Sigmoid colon (tissue), 6 donors: ENCODE measurements at regions not wholly inside any gene's neighbourhood (a gene's known extent, or its start where the extent isn't known, plus 50 kb on each side); places are given as distances from the start of the nearest gene placed in this dataset.

ENCODE experiments used
- DNase-seq: peaks from one replicate; pipeline ENCODE4 v3.0.0-alpha.2; 2019
- H3K27ac ChIP-seq, 4 donors: fragments of 200-600 bp; sonication (generic); one replicate each; pipeline ENCODE4 v1.5.1; 2016 to 2019; ENCODE audit warnings: mild to moderate bottlenecking in 1 of 4
- H3K27me3 ChIP-seq, 3 donors: fragments of 200-600 bp; sonication (generic); one replicate each; pipeline ENCODE4 v1.5.1; 2019; ENCODE audit warnings: mild to moderate bottlenecking in 1 of 3
- H3K36me3 ChIP-seq, 4 donors: fragments of 200-600 bp; sonication (generic); one replicate each; pipeline ENCODE4 v1.5.1; 2016 to 2019
- H3K4me1 ChIP-seq, 4 donors: fragments of 200-600 bp; sonication (generic); one replicate each; pipeline ENCODE4 v1.5.1; 2017 to 2019
- H3K4me3 ChIP-seq, 4 donors: fragments of 200-600 bp; sonication (generic); one replicate each; pipeline ENCODE4 v1.5.1; 2017 to 2019; ENCODE audit warnings: mild to moderate bottlenecking in 2 of 4, moderate library complexity in 1 of 4
- H3K9me3 ChIP-seq, 4 donors: fragments of 200-600 bp in 3 of 4; sonication (generic) in 3 of 4; one replicate each; pipeline versions ENCODE4 v1.5.1 to v1.6.1; 2013 to 2019
- EP300 ChIP-seq, 4 donors: sonication (generic); formaldehyde crosslinking; IDR thresholded peaks; one replicate each; pipeline ENCODE4 v1.6.1; 2017; ENCODE audit warnings: antibody characterized with exemption in 4 of 4
- POLR2A ChIP-seq, 2 donors: fragments of 450-650 bp; IDR thresholded peaks; one replicate each; pipeline ENCODE4 v1.6.1; 2016; ENCODE audit warnings: antibody characterized with exemption in 2 of 2, mild to moderate bottlenecking in 2 of 2, moderate library complexity in 2 of 2
- POLR2AphosphoS5 ChIP-seq, 4 donors: sonication (generic); formaldehyde crosslinking; IDR thresholded peaks; one replicate each; pipeline ENCODE4 v1.6.1; 2017; ENCODE audit warnings: antibody characterized with exemption in 4 of 4
- WGBS, 2 donors: extraction: QIAGEN DNeasy Blood & Tissue Kit; methylation state at CpG; one replicate each; pipeline ENCODE4 v1.1.7; 2013; 5-methylcytosine and 5-hydroxymethylcytosine counted together
- intact Hi-C: fragments of 100-400 bp; cut with DNase I; formaldehyde crosslinking; loops from one replicate; pipeline ENCODE4 v1.15.1; 2023
- TF ChIP-seq, protein P1 (sequence below), 4 experiments: fragments of 450-650 bp in 3 of 4; fragments of 200-600 bp in 1 of 4; IDR thresholded peaks; one replicate each; pipeline ENCODE4 v1.5.1; 2016 to 2019; ENCODE audit warnings: antibody characterized with exemption in 4 of 4, mild to moderate bottlenecking in 3 of 4, moderate library complexity in 2 of 4
- donor health status: healthy with polysubstance abuse.
- donor health status: healthy.

DNA sequence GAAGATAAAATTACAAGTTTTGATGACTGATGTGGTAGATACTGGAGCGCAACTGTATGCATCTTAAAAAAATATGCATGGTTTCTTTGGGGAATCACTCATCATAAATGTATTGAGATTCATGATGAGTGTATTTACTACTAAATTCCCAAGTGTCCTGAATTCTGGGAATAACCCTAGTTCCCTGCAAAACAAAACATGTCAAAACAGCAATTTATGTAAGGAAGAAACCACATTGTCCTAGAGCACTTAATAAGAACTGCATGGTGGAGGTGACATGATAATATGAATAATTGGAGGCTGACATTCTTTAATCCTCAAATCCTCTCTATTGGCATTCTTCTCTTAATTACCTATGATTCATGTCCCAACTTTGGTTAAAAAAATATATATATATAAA, 1804.7 kb downstream of the STIM2 start:
- TF ChIP-seq POLR2A (IDR thresholded peaks at IDR 0.05) (no peak), POLR2AphosphoS5 (IDR thresholded peaks at IDR 0.05) (no peak), EP300 (IDR thresholded peaks at IDR 0.05) (no peak)
- TF ChIP-seq, protein P1, sequence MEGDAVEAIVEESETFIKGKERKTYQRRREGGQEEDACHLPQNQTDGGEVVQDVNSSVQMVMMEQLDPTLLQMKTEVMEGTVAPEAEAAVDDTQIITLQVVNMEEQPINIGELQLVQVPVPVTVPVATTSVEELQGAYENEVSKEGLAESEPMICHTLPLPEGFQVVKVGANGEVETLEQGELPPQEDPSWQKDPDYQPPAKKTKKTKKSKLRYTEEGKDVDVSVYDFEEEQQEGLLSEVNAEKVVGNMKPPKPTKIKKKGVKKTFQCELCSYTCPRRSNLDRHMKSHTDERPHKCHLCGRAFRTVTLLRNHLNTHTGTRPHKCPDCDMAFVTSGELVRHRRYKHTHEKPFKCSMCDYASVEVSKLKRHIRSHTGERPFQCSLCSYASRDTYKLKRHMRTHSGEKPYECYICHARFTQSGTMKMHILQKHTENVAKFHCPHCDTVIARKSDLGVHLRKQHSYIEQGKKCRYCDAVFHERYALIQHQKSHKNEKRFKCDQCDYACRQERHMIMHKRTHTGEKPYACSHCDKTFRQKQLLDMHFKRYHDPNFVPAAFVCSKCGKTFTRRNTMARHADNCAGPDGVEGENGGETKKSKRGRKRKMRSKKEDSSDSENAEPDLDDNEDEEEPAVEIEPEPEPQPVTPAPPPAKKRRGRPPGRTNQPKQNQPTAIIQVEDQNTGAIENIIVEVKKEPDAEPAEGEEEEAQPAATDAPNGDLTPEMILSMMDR (IDR thresholded peaks at IDR 0.05), result no peak
- no peaks in the 10 kb centered on the region for H3K27me3 ChIP-seq
- H3K36me3 ChIP-seq, result no peaks in the 10 kb centered on the region
- DNase-seq, result no peak
- H3K9me3 ChIP-seq, result no peaks in the 10 kb centered on the region
- no peak overlapping the region for H3K27ac ChIP-seq
- 41 to 95% methylated on average over 1 of the region's 1 CpG for WGBS, 2 donors
- intact Hi-C loops, result no loop called here
- no peaks in the 10 kb centered on the region for H3K4me1 ChIP-seq
- H3K4me3 ChIP-seq, result no peak overlapping the region

- no peak for DNase-seq
- Histone ChIP-seq H3K4me1 (no peaks in the 10 kb centered on the region), H3K9me3 (no peaks in the 10 kb centered on the region), H3K27me3 (no peaks in the 10 kb centered on the region), H3K27ac (no peak overlapping the region), H3K4me3 (no peak overlapping the region), H3K36me3 (no peaks in the 10 kb centered on the region)
- intact Hi-C loops, result no loop called here
- TF ChIP-seq POLR2A (IDR thresholded peaks at IDR 0.05), result no peak
- no peak for TF ChIP-seq EP300 (IDR thresholded peaks at IDR 0.05)
- no peak for TF ChIP-seq POLR2AphosphoS5 (IDR thresholded peaks at IDR 0.05)
- TF ChIP-seq, protein P1 (IDR thresholded peaks at IDR 0.05), result no peak
Measured at GRCh38 chr4:28675582-28675981, 1814.9 kb downstream of the STIM2 start.

- intact Hi-C loops, result no loop called here
- Histone ChIP-seq H3K36me3 (no peaks in the 10 kb centered on the region), H3K27me3 (no peaks in the 10 kb centered on the region), H3K9me3 (no peaks in the 10 kb centered on the region), H3K27ac (no peak overlapping the region), H3K4me3 (no peak overlapping the region), H3K4me1 (no peaks in the 10 kb centered on the region)
- DNase-seq, result no peak
- TF ChIP-seq POLR2AphosphoS5 (IDR thresholded peaks at IDR 0.05), result no peak
- TF ChIP-seq, protein P1 (IDR thresholded peaks at IDR 0.05), result no peak
- TF ChIP-seq EP300 (IDR thresholded peaks at IDR 0.05), result no peak
- no peak for TF ChIP-seq POLR2A (IDR thresholded peaks at IDR 0.05)
Measured at GRCh38 chr4:28677808-28678207, 1817.2 kb downstream of the STIM2 start.

DNA sequence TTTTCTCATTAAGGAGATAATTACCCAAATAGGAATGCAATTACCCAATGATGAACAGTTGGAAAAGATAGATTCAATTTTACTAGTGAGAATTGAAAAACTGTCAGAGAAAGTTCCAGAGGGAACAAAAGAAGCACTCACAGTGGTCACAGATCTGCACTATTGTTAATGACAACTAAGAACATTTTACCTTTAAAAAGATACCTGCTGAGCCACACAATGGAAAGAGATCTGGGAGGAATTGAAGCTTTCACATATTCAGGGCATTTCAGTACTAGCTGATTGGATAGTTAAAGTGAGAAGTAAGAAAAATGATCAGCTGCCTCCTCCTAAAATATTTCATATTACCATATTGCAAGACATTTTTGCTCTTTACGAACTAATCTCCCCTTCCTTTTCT, 1822.2 kb downstream of the STIM2 start:
- no peaks in the 10 kb centered on the region for H3K4me1 ChIP-seq
- H3K4me3 ChIP-seq, result no peak overlapping the region
- H3K27ac ChIP-seq, result no peak overlapping the region
- intact Hi-C loops, result no loop called here
- no peak for TF ChIP-seq EP300 (IDR thresholded peaks at IDR 0.05)
- no peak for TF ChIP-seq POLR2AphosphoS5 (IDR thresholded peaks at IDR 0.05)
- TF ChIP-seq, protein P1 (IDR thresholded peaks at IDR 0.05), result no peak
- no peak for TF ChIP-seq POLR2A (IDR thresholded peaks at IDR 0.05)
- H3K9me3 ChIP-seq, result no peaks in the 10 kb centered on the region
- 79 to 81% methylated on average over 1 of the region's 1 CpG for WGBS, 2 donors
- no peaks in the 10 kb centered on the region for H3K27me3 ChIP-seq
- H3K36me3 ChIP-seq, result no peaks in the 10 kb centered on the region
- no peak for DNase-seq

DNA sequence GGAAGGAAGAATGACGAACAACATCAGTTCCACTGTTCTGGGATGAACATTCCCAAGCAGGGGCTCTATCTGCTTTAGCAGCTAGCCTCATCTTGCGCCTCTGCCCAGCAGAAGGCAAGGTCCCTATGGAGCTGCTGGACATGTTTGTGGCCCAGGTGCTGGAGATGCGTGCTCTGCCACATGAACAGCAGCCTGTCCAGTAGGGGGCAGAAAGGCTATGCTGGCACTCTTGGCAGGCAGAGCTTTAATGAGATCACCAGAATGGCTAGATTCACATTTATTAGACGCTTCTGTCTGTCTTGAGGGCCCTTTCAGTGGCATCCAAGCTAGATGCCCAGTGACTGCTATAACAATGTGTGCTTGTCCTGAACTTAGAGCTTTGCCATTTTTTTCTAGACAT, 1826.0 kb downstream of the STIM2 start:
- Histone ChIP-seq H3K27me3 (no peaks in the 10 kb centered on the region), H3K4me1 (no peaks in the 10 kb centered on the region), H3K9me3 (no peaks in the 10 kb centered on the region), H3K27ac (no peak overlapping the region), H3K4me3 (no peak overlapping the region), H3K36me3 (no peaks in the 10 kb centered on the region)
- DNase-seq, result no peak
- intact Hi-C loops, result no loop called here
- TF ChIP-seq EP300 (IDR thresholded peaks at IDR 0.05), result no peak
- TF ChIP-seq, protein P1 (IDR thresholded peaks at IDR 0.05), result no peak
- TF ChIP-seq POLR2A (IDR thresholded peaks at IDR 0.05), result no peak
- TF ChIP-seq POLR2AphosphoS5 (IDR thresholded peaks at IDR 0.05), result no peak
- WGBS, 2 donors, result 52% methylated on average over 4 of the region's 4 CpGs
